ENCODE measurements at regions not wholly inside any gene's neighbourhood (a gene's known extent, or its start where the extent isn't known, plus 50 kb on each side); places are given as distances from the start of the nearest gene placed in this dataset.

DNA sequence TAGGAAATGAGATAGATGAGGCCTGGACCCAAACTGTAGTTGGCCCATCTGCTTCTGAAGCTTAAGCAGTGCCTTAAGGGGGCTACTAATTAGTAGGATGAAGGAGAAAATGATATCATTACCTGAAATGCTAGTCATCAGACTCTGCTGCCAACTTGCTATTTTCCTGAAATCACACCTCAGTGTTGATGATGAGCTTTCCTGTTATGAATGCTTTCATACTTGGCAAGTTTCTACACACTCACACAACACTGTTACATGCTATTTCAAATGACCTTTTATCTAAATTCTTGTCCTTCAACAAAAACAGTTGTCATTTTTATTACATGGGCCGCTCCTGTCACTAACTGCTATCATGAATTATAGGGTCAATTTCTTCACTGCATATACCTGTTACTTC lies 416.0 kb downstream of the PRDM5 start:
- TF ChIP-seq MYC (IDR thresholded peaks at IDR 0.05; ENCODE audit: low read depth, low read length) (no peak), CTCF (IDR thresholded peaks at IDR 0.05; ENCODE audit: low read depth, low read length) (no peak), POLR2A (IDR thresholded peaks at IDR 0.05; ENCODE audit: extremely low read depth, insufficient read length) (no peak)
- TF ChIP-seq, protein P1, sequence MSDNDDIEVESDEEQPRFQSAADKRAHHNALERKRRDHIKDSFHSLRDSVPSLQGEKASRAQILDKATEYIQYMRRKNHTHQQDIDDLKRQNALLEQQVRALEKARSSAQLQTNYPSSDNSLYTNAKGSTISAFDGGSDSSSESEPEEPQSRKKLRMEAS (IDR thresholded peaks at IDR 0.05; ENCODE audit: low read depth, low read length) = no peak
- DNase-seq (ENCODE audit: low read depth) = no peak

DNA sequence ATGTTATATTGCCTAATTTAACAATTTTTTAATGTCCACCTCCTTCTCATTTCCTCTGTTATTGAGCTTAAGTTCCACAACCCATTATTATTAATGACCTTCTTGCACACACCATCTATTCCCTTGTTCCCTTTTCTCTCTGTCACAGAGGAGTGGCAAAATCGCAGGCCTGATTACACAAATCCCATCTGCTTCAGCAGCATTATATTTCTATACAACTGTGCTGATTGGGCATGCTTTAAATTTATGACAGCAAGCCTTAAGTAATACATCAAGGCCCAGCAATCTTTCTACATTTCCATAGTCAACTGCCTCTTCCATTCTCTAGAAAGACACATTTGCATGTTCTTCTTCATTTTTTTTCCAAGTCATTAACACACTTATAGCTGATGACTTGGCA lies 423.8 kb downstream of the PRDM5 start:
- H3K4me3 ChIP-seq (ENCODE audit: low read depth, low read length) = no peak overlapping the region
- no peak for DNase-seq (ENCODE audit: low read depth)
- TF ChIP-seq, protein P1 (IDR thresholded peaks at IDR 0.05; ENCODE audit: low read depth, low read length) = no peak
- TF ChIP-seq POLR2A (IDR thresholded peaks at IDR 0.05; ENCODE audit: extremely low read depth, insufficient read length) = no peak
- TF ChIP-seq MYC (IDR thresholded peaks at IDR 0.05; ENCODE audit: low read depth, low read length) = no peak
- no peak for TF ChIP-seq CTCF (IDR thresholded peaks at IDR 0.05; ENCODE audit: low read depth, low read length)

More for the DNA sequence above, 416.0 kb downstream of the PRDM5 start:
- H3K4me3 ChIP-seq (ENCODE audit: low read depth, low read length) = no peak overlapping the region

- no peak for DNase-seq (ENCODE audit: low read depth)
- H3K4me3 ChIP-seq (ENCODE audit: low read depth, low read length) = no peak overlapping the region
- TF ChIP-seq CTCF (IDR thresholded peaks at IDR 0.05; ENCODE audit: low read depth, low read length) (no peak), MYC (IDR thresholded peaks at IDR 0.05; ENCODE audit: low read depth, low read length) (no peak), POLR2A (IDR thresholded peaks at IDR 0.05; ENCODE audit: extremely low read depth, insufficient read length) (no peak)
- TF ChIP-seq, protein P1 (IDR thresholded peaks at IDR 0.05; ENCODE audit: low read depth, low read length) = no peak
Measured at GRCh38 chr4:120491481-120491880, 424.8 kb upstream of the MAD2L1 start.

- no peak for DNase-seq (ENCODE audit: low read depth)
- TF ChIP-seq, protein P1 (IDR thresholded peaks at IDR 0.05; ENCODE audit: low read depth, low read length) = no peak
- TF ChIP-seq POLR2A (IDR thresholded peaks at IDR 0.05; ENCODE audit: extremely low read depth, insufficient read length) (no peak), MYC (IDR thresholded peaks at IDR 0.05; ENCODE audit: low read depth, low read length) (no peak), CTCF (IDR thresholded peaks at IDR 0.05; ENCODE audit: low read depth, low read length) (no peak)
- H3K4me3 ChIP-seq (ENCODE audit: low read depth, low read length) = no peak overlapping the region
Measured at GRCh38 chr4:120481756-120482155, 415.1 kb upstream of the MAD2L1 start.

- TF ChIP-seq, protein P1 (IDR thresholded peaks at IDR 0.05; ENCODE audit: low read depth, low read length) = no peak
- TF ChIP-seq POLR2A (IDR thresholded peaks at IDR 0.05; ENCODE audit: extremely low read depth, insufficient read length) (no peak), MYC (IDR thresholded peaks at IDR 0.05; ENCODE audit: low read depth, low read length) (no peak), CTCF (IDR thresholded peaks at IDR 0.05; ENCODE audit: low read depth, low read length) (no peak)
- DNase-seq (ENCODE audit: low read depth) = no peak
- H3K4me3 ChIP-seq (ENCODE audit: low read depth, low read length) = no peak overlapping the region
Measured at GRCh38 chr4:120472447-120473131, 405.9 kb upstream of the MAD2L1 start.
